ENCODE measurements at regions not wholly inside any gene's neighbourhood (a gene's known extent, or its start where the extent isn't known, plus 50 kb on each side); places are given as distances from the start of the nearest gene placed in this dataset.

DNA sequence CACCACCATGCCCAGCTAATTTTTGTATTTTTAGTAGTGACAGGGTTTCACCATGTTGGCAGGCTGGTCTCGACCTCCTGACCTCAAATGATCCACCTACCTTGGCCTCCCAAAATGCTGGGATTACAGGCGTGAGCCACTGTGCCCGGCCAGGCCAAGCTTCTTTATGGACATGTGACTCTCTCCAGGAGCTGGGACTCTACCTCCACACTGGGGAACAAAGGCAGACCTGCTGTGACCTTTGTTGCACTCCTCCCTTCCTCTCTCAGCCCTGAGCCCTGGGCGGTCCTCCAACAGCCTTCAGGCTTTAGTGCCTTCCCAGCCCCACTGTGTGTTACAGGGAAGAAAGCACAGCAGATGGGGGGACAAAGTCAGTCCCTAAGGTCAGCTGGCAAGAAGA is 55.0 kb upstream of the DUSP5 start:
- DNase-seq, result no peak
- Histone ChIP-seq H3K27me3 (ENCODE audit: insufficient read depth, low read depth, severe bottlenecking) (no peaks in the 10 kb centered on the region), H3K4me3 (ENCODE audit: low read depth, low read length) (no peak overlapping the region), H3K9me3 (ENCODE audit: severe bottlenecking) (no peaks in the 10 kb centered on the region), H3K36me3 (no peaks in the 10 kb centered on the region), H3K27ac (no peak overlapping the region)
- TF ChIP-seq, protein P1, sequence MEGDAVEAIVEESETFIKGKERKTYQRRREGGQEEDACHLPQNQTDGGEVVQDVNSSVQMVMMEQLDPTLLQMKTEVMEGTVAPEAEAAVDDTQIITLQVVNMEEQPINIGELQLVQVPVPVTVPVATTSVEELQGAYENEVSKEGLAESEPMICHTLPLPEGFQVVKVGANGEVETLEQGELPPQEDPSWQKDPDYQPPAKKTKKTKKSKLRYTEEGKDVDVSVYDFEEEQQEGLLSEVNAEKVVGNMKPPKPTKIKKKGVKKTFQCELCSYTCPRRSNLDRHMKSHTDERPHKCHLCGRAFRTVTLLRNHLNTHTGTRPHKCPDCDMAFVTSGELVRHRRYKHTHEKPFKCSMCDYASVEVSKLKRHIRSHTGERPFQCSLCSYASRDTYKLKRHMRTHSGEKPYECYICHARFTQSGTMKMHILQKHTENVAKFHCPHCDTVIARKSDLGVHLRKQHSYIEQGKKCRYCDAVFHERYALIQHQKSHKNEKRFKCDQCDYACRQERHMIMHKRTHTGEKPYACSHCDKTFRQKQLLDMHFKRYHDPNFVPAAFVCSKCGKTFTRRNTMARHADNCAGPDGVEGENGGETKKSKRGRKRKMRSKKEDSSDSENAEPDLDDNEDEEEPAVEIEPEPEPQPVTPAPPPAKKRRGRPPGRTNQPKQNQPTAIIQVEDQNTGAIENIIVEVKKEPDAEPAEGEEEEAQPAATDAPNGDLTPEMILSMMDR (IDR thresholded peaks at IDR 0.05; ENCODE audit: low read depth, low read length), result no peak

DNA sequence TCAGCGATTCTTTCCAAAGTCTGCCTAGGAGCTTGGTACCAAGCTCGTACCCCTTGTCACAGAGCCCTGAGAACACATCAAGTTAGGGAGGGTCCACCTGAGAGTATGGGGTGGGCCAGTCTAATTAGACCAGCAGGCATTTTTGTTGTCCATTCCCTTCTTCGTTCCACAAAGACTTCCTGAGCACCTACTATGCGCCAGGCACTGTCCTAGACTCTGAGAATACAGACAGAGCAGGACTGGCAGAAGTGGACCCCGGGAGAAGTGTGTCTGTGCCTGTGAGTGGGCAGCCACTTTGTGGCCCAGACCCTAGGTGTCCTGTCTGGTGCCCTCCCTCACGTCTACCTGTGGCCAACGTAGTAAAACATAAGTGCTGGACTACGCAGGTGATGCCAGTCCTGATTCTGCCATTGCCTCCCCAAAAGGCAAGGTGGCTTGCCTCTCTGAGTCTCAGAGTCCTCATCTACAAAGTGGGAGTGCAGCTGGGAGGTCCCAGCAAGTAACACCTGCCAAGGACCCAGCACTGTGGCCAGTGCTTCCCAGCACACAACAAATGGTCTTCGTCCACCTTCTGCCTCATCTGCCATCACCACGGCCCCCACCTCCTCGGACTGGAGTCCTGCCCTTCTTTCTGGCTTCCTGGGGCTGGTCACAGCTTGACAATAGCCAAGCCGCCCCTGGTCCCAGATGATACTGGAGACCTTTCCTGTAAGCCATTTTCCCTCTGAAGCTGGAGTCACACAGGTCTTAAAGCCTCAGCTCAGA is 54.3 kb upstream of the DUSP5 start:
- Histone ChIP-seq H3K27me3 (ENCODE audit: insufficient read depth, low read depth, severe bottlenecking) (no peaks in the 10 kb centered on the region), H3K9me3 (ENCODE audit: severe bottlenecking) (no peaks in the 10 kb centered on the region), H3K27ac (peak overlapping the region; percentile 25; the same call in 1 of the 2 replicates), H3K36me3 (no peaks in the 10 kb centered on the region), H3K4me3 (ENCODE audit: low read depth, low read length) (no peak overlapping the region)
- TF ChIP-seq, protein P1 (IDR thresholded peaks at IDR 0.05; ENCODE audit: low read depth, low read length), result no peak
- DNase-seq, result no peak

DNA sequence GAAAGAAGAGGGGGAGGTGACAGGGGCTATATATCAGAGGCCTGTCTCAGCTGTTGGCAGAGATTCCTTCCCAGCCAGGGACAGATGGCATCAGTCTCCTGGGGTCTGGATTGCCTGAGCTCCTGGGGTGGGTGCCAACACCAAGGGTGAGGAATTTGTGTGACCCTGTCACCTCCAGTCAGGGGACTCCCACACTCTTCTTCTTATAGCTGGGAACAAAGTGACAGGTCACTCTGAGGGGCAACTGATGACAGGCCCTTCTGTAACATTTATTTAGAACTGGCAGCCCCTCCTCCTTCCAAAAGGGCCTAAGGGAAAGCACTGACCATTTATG is 53.7 kb upstream of the DUSP5 start:
- Histone ChIP-seq H3K27ac (no peak overlapping the region; the same call in 1 of the 2 replicates), H3K4me3 (ENCODE audit: low read depth, low read length) (no peak overlapping the region), H3K9me3 (ENCODE audit: severe bottlenecking) (no peaks in the 10 kb centered on the region), H3K36me3 (no peaks in the 10 kb centered on the region), H3K27me3 (ENCODE audit: insufficient read depth, low read depth, severe bottlenecking) (no peaks in the 10 kb centered on the region)
- DNase-seq, result peak; percentile 50
- TF ChIP-seq, protein P1 (IDR thresholded peaks at IDR 0.05; ENCODE audit: low read depth, low read length), result no peak

DNA sequence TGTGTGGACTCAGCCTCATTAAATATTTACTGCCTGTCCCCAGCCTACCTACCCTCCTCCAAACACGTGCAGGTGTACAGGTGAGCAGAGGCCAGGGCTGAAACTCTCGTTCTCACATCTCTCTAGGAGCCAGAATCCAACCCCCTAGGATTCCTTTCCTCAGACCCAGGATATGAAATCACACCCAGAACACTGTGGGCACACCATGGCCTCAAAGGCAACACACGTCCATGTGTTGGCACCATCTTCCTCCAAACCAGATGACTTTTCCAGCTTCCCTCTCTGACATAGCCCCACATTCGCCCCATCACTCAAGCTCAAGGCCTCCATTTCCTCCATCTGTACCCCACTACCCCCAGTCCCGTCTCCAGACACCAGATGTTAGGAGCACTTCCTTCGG is 51.8 kb upstream of the DUSP5 start:
- Histone ChIP-seq H3K27ac (no peak overlapping the region), H3K36me3 (no peaks in the 10 kb centered on the region), H3K9me3 (ENCODE audit: severe bottlenecking) (no peaks in the 10 kb centered on the region), H3K27me3 (ENCODE audit: insufficient read depth, low read depth, severe bottlenecking) (no peaks in the 10 kb centered on the region), H3K4me3 (ENCODE audit: low read depth, low read length) (no peak overlapping the region)
- TF ChIP-seq, protein P1 (IDR thresholded peaks at IDR 0.05; ENCODE audit: low read depth, low read length), result no peak
- no peak for DNase-seq

DNA sequence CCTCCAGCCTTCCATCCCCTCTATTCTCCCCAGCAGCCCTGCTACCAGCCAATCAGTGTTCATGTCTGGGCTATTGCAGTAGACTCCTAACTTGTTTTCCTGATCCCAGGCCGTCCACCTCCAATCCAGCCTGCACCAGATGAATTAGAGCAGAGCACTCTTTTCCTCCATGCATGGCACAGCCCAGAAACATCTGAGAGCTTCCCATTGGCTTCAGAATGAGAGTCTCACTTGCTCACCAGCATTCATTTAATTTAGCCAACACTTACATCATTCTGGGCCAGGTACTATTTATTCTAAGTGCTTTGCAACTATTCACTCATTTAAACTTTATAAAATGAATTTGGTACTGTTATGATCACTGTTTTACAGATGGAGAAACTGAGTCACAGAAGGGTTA is 51.4 kb upstream of the DUSP5 start:
- H3K9me3 ChIP-seq (ENCODE audit: severe bottlenecking), result no peaks in the 10 kb centered on the region
- TF ChIP-seq, protein P1 (IDR thresholded peaks at IDR 0.05; ENCODE audit: low read depth, low read length), result no peak
- H3K27me3 ChIP-seq (ENCODE audit: insufficient read depth, low read depth, severe bottlenecking), result no peaks in the 10 kb centered on the region
- no peak overlapping the region for H3K4me3 ChIP-seq (ENCODE audit: low read depth, low read length)
- H3K36me3 ChIP-seq, result no peaks in the 10 kb centered on the region
- no peak for DNase-seq
- no peak overlapping the region for H3K27ac ChIP-seq

All from WERI-Rb-1 (cell line).